Fibroblast of the aortic adventitia (primary cell): ENCODE measurements at regions not wholly inside any gene's neighbourhood (a gene's known extent, or its start where the extent isn't known, plus 50 kb on each side); places are given as distances from the start of the nearest gene placed in this dataset.

Experiments
- DNase-seq: peaks from one replicate; pipeline ENCODE4 v3.0.0-alpha.2; 2010; ENCODE audit warnings: low read depth
- H3K4me3 ChIP-seq: 2 replicates; pipeline ENCODE4 v1.5.1; 2011; ENCODE audit warnings: low read depth, mild to moderate bottlenecking, control low read depth, low read length, moderate library complexity
- TF ChIP-seq, protein P1 (sequence below): IDR thresholded peaks from 2 replicates; pipeline ENCODE4 v1.5.1; 2011; ENCODE audit warnings: mild to moderate bottlenecking, low read length, control low read depth, inconsistent platforms; ENCODE audit not compliant: insufficient read depth

DNA sequence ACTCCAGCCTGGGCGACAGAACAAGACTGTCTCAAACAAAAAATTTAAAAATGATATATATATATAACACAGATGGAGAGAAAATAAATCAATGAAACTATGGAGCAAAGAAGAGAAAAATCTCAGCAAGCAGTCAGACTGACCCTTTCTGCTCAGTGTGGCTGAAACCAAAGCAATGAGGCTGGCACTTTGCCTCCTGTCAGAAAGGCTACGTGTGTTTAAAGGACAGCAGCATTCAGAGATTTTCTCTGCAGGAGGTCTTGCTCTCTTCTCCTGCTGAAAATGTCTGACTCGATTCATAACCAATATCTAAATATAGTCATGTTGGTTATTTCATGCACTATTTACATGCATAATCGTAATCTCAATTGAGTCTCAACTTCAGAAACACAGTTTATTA lies 527.0 kb upstream of the JARID2 start:
- no peak for DNase-seq
- H3K4me3 ChIP-seq: no peak overlapping the region
- TF ChIP-seq, protein P1, sequence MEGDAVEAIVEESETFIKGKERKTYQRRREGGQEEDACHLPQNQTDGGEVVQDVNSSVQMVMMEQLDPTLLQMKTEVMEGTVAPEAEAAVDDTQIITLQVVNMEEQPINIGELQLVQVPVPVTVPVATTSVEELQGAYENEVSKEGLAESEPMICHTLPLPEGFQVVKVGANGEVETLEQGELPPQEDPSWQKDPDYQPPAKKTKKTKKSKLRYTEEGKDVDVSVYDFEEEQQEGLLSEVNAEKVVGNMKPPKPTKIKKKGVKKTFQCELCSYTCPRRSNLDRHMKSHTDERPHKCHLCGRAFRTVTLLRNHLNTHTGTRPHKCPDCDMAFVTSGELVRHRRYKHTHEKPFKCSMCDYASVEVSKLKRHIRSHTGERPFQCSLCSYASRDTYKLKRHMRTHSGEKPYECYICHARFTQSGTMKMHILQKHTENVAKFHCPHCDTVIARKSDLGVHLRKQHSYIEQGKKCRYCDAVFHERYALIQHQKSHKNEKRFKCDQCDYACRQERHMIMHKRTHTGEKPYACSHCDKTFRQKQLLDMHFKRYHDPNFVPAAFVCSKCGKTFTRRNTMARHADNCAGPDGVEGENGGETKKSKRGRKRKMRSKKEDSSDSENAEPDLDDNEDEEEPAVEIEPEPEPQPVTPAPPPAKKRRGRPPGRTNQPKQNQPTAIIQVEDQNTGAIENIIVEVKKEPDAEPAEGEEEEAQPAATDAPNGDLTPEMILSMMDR: no peak

DNA sequence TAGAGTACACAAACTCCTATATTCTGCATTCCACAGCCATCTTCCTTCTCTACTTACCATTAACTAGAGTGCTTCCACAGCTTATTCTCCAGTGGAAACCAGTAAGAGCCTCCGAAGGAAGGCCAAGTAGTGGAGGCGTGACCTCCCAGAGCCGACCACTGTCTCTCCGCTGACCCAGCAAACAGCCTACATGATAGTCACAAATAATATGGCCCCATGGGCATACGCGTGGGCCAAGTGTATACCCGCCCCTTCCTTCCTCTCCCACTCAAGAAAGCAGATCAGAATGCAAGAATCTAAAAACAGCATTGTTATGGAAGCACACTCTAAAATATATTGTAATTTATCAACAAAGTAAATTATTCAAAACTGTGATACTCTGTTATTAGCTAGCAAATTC lies 526.6 kb upstream of the JARID2 start:
- no peak for DNase-seq
- H3K4me3 ChIP-seq: no peak overlapping the region
- TF ChIP-seq, protein P1: no peak

DNA sequence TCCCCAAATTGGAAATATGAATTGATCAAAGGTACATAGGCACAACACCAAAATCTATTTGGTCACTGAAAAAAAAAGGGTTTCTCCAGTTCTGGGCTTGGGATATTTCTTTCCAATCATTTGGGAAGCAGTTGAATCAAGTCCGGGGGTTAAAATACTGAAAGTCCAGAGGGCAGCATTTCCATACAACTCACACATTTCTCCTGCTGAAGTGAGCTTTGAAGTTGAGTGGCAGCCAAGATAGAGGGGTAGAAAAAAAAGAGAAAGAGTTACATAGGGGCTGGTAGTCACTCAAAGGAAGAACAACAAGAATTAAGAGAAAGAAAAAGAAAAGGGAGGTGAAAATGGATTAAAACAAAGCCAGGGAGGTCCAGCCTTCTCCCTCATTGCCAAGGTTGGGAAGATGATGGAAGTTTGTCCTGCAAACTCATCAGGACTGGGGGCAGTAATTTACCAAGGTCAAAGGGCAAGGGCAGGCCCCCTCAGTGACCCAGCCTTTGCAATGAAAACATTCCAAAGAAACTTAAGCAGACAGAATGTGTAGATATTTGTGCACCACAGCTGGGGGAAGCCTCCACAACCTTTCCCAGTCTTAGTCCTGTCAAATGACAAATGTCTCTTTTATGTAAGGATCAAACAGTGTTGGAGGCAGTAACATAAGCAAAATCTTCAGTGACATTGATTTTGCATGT lies 525.3 kb upstream of the JARID2 start:
- DNase-seq: no peak
- TF ChIP-seq, protein P1: no peak
- H3K4me3 ChIP-seq: no peak overlapping the region

DNA sequence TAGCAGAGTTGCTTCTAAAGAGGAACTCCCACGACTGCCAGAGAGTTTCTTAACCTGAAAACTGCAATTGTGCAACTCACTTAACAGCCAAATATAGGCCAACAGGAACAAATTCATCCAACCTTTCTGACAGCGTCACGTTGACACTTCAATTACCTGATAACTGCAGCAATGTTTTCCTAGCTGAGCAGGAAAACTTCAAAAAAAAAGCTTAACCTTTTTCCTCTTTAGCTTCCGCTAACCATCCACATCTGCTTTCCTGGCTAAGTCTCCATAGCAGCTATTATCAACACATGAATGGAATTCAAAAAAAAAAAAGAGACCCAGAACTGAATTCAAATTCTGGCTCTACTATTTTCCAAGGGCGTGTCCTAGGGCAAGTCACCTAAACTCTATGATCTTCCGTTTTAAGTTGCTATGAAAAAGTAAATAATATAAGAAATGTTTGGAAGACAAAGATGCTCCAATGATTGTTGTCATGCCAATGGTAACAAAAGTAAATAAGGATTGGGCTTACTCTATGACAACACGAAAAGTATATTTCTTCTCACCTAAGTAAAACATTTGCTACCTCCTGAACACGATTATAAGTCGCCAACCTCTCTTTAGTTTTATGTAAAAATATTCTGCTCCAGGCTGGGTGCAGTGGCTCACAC lies 524.6 kb upstream of the JARID2 start:
- TF ChIP-seq, protein P1: no peak
- no peak overlapping the region for H3K4me3 ChIP-seq
- peak; percentile 67 for DNase-seq

DNA sequence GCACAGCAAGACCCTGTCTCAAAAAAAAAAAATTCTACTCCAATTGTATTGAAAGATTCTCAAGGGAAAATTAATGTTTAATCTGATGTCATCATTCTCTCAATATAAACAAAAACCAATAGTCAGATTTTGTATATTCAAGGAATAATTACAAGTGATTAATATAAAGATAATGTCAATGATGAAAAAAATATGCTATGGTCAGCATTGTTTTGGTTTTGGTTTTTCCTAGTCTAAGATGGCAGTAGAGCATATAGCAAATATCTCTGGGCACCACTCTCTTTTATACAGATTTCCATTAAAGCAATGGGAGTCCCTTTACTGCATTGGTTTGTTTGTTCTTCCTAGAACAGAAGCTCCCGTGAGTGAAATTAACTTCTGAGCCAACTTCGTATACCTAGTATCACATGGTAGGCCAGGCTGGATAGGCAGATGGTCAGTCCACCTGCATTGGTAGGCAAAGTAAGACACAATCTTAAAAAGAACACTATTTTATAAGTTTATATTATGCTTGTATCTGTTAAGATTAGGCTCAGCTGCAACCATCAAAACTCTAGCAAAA lies 523.8 kb upstream of the JARID2 start:
- TF ChIP-seq, protein P1: no peak
- DNase-seq: no peak
- no peak overlapping the region for H3K4me3 ChIP-seq

DNA sequence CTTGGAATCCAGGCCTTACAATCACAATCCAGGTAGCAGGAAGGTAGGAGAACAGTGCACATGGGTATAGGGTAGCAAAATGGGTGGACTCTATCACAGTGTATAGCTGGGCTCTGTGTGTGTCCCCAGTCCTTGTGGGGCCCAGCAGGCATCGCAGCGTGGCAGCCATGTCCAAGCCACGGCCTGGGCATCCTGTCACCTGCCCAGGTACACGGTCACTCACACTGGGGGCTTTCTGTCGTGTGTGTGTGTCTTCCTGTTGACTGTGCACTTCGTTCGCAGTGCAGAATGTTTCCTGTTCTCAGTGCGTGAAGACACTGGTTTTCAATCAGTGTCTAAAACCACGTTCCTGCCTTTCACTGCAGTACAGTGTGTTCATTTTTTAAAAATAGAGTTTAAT lies 523.2 kb upstream of the JARID2 start:
- DNase-seq: no peak
- TF ChIP-seq, protein P1: no peak
- H3K4me3 ChIP-seq: no peak overlapping the region
